Gastrocnemius medialis (tissue), 4 donors: ENCODE measurements at regions not wholly inside any gene's neighbourhood (a gene's known extent, or its start where the extent isn't known, plus 50 kb on each side); places are given as distances from the start of the nearest gene placed in this dataset.

Experiments
- ATAC-seq, 2 donors: fragments of 150-250 bp; one replicate each; pipeline ENCODE4 v1.9.1; 2016
- DNase-seq, 2 donors: peaks; one replicate each; pipeline ENCODE4 v3.0.0-alpha.2; 2019
- H3K27ac ChIP-seq, 4 donors: fragments of 200-600 bp; sonication (generic); 1 replicate in 1 of 4; 2 replicates in 3 of 4; pipeline ENCODE4 v1.5.1; 2016 to 2018; ENCODE audit warnings: mild to moderate bottlenecking in 2 of 4, moderate library complexity in 1 of 4
- H3K27me3 ChIP-seq, 3 donors: fragments of 200-600 bp; sonication (generic) in 2 of 3; 1 replicate in 1 of 3; 2 replicates in 2 of 3; pipeline versions ENCODE4 v1.5.1 to v1.6.0; 2016 to 2019; ENCODE audit warnings: mild to moderate bottlenecking in 1 of 3, moderate library complexity in 1 of 3
- H3K36me3 ChIP-seq, 2 donors: fragments of 200-600 bp; sonication (generic) in 1 of 2; one replicate each; pipeline ENCODE4 v1.5.1; 2017 to 2018
- H3K4me1 ChIP-seq, 2 donors: fragments of 200-600 bp; sonication (generic) in 1 of 2; one replicate each; pipeline ENCODE4 v1.5.1; 2016 to 2017; ENCODE audit warnings: mild to moderate bottlenecking in 2 of 2
- H3K4me3 ChIP-seq, 4 donors: fragments of 200-600 bp; sonication (generic) in 3 of 4; 1 replicate in 1 of 4; 2 replicates in 3 of 4; pipeline ENCODE4 v1.5.1; 2016 to 2019; ENCODE audit warnings: mild to moderate bottlenecking in 2 of 4
- H3K9me3 ChIP-seq, 3 donors: fragments of 200-600 bp; sonication (generic) in 2 of 3; 1 replicate in 1 of 3; 2 replicates in 2 of 3; pipeline ENCODE4 v1.5.1; 2016 to 2019
- POLR2A ChIP-seq, 2 donors: fragments of 450-650 bp; IDR thresholded peaks; one replicate each; pipeline ENCODE4 v1.6.1; 2017; ENCODE audit warnings: antibody characterized with exemption in 2 of 2, mild to moderate bottlenecking in 2 of 2, moderate library complexity in 2 of 2
- in situ Hi-C, 4 donors: fragments of 200-750 bp; cut with MboI; loops; one replicate each; pipeline versions ENCODE4 v1.15.0 to v1.8.0; 2017; ENCODE audit warnings: low sequenced_read_pairs in 4 of 4
- intact Hi-C: fragments of 100-400 bp; cut with DNase I; formaldehyde crosslinking; loops from one replicate; pipeline ENCODE4 v1.15.1; 2023; ENCODE audit warnings: low total_unique reads
- TF ChIP-seq, protein P1 (sequence below), 5 experiments: fragments of 450-650 bp in 3 of 5; fragments of 200-600 bp in 2 of 5; sonication (generic) in 2 of 5; IDR thresholded peaks in 4 of 5; conservative IDR thresholded peaks in 1 of 5; 1 replicate in 4 of 5; 2 replicates in 1 of 5; pipeline ENCODE4 v1.5.1; 2016 to 2019; ENCODE audit warnings: antibody characterized with exemption in 5 of 5, mild to moderate bottlenecking in 3 of 5, moderate library complexity in 3 of 5

DNA sequence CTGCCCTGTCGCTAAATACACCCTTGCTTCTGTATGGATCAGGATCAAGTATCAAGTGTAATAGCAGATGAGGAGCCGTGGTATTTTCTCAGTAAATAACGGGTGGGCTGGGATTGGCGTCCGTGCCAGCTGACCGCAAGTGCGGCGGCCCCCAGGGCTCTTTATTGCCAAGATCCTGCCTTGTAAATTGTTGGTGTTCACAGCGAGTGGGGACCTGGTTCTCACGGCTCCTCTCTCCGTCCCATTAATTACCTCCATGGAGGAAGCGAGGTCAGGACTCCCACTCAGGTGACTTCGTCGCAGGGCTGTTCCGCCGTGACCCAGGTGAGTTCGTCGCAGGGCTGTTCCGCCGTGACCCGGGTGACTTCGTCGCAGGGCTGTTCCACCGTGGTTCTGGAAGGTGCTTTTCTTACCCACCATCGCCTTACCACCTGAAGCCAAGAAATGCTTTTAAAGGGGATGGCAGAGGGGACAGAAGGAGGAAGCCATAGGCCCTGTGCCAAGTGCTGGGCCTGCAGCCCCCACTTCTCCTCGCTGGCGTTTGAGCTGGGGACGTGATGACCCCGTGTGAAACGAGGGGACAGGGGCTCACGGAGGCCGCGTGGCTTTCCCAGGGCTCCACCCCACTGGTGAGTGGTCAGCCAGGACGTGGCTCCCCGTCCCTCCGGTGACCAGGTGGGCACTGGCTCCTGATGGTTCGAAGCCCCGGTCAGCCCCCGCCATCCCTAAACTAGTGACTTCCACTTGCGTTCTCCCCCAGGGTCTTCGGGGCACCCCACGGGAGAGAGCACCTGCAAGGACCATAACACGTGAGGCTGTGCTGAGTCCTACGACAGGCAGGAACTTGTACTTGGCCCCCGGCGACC is 118.4 kb downstream of the TWIST2 start:
- DNase-seq (no peak), ATAC-seq (no peak)
- in situ Hi-C loops: loop anchor here in 1 of 4 donors (25.0 kb wide), 1 partner anchor 604 kb away; no protein-coding TSS in a partner anchor
- TF ChIP-seq, protein P1, sequence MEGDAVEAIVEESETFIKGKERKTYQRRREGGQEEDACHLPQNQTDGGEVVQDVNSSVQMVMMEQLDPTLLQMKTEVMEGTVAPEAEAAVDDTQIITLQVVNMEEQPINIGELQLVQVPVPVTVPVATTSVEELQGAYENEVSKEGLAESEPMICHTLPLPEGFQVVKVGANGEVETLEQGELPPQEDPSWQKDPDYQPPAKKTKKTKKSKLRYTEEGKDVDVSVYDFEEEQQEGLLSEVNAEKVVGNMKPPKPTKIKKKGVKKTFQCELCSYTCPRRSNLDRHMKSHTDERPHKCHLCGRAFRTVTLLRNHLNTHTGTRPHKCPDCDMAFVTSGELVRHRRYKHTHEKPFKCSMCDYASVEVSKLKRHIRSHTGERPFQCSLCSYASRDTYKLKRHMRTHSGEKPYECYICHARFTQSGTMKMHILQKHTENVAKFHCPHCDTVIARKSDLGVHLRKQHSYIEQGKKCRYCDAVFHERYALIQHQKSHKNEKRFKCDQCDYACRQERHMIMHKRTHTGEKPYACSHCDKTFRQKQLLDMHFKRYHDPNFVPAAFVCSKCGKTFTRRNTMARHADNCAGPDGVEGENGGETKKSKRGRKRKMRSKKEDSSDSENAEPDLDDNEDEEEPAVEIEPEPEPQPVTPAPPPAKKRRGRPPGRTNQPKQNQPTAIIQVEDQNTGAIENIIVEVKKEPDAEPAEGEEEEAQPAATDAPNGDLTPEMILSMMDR (IDR thresholded peaks at IDR 0.05 in 4 of 5, conservative IDR thresholded peaks at IDR 0.05 in 1 of 5): no peak
- Histone ChIP-seq H3K4me3 (no peak overlapping the region), H3K4me1 (no peaks in the 10 kb centered on the region), H3K27ac (no peak overlapping the region), H3K36me3 (no peaks in the 10 kb centered on the region), H3K27me3 (peaks cover 4 to 13% (median 12%) of the 10 kb centered on the region in 3 donors), H3K9me3 (no peaks in the 10 kb centered on the region)
- intact Hi-C loops: no loop called here

DNA sequence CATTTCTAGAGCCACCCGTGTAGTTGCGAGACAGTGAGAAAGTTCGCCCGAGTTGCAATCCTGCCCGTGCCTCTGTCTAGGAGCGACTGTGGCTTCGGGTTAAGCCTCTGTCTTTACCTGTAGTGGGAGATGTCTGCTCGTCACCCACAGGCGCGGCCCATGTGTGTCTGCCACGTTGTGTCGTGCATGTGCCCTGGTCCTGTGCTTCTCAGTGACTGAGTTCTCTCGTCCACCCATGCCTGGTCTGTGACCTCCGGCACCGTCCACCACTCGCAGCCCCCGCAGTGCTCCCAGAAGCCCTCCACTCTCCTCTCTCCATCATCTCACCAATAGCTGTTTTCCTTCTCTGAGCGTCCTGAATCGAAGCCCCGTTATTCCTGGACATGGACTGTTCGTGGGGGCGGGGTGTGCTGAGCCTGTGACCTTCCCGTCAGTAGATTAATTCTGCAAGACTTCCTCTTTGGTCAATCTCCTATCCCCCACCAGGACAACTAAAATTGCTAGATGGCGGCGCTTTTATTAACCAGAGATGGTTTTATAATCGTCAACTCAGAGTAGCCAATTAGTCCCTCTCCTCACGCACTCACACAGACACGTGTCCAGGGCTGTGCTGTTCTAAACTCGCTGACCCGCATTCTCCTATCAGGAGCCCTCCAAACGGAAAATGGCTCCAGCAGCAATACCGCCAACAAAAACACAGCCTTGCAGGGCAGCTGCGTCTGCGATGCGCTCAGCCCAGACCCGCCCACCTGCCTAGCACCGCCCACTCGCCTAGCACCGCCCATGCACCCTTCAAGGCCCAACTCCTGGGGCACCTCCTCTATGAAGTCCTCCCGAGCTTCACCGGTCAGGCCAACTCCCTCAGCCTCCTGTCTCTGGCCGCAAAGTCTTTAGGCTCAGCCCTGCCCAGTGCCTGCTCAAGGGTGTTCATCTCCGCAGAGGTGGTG is 119.4 kb downstream of the TWIST2 start:
- no peak for DNase-seq
- TF ChIP-seq, protein P1 (IDR thresholded peaks at IDR 0.05 in 4 of 5, conservative IDR thresholded peaks at IDR 0.05 in 1 of 5): no peak
- no peak for TF ChIP-seq POLR2A (IDR thresholded peaks at IDR 0.05)
- H3K4me1 ChIP-seq: no peaks in the 10 kb centered on the region
- in situ Hi-C loops: loop anchor here in 1 of 4 donors (25.0 kb wide), 1 partner anchor 605 kb away; no protein-coding TSS in a partner anchor
- intact Hi-C loops: no loop called here
- H3K27ac ChIP-seq: no peak overlapping the region
- H3K9me3 ChIP-seq: no peaks in the 10 kb centered on the region
- peaks cover 4 to 17% (median 12%) of the 10 kb centered on the region in 3 donors for H3K27me3 ChIP-seq
- H3K4me3 ChIP-seq: no peak overlapping the region
- no peak for ATAC-seq
- H3K36me3 ChIP-seq: no peaks in the 10 kb centered on the region

DNA sequence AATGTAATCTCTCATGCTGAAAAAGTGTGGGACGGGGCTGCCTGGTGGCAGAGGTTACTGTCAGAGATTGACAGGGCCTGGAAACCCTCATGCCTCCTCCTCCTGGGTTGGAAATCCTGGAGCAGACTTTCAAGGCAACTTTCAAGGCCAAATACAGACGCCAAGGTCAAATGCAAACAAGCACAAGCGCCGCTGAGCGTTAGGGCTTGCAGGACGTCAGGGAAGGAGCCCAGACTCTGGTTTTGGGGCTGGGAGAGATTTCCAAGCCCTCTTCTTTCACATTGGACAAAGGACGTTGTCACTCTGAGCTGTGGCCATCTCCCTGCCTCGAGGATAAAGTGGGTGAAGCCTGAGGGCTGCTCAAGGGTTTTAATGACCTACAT is 120.1 kb downstream of the TWIST2 start:
- DNase-seq (no peak), ATAC-seq (no peak)
- Histone ChIP-seq H3K9me3 (no peaks in the 10 kb centered on the region), H3K4me3 (no peak overlapping the region), H3K27ac (no peak overlapping the region), H3K27me3 (peaks cover 4 to 17% (median 16%) of the 10 kb centered on the region in 3 donors), H3K36me3 (no peaks in the 10 kb centered on the region), H3K4me1 (no peaks in the 10 kb centered on the region)
- intact Hi-C loops (no loop called here), in situ Hi-C loops (loop anchor here in 1 of 4 donors (25.0 kb wide), 1 partner anchor 606 kb away; no protein-coding TSS in a partner anchor)
- no peak for TF ChIP-seq POLR2A (IDR thresholded peaks at IDR 0.05)
- TF ChIP-seq, protein P1 (IDR thresholded peaks at IDR 0.05 in 4 of 5, conservative IDR thresholded peaks at IDR 0.05 in 1 of 5): no peak

DNA sequence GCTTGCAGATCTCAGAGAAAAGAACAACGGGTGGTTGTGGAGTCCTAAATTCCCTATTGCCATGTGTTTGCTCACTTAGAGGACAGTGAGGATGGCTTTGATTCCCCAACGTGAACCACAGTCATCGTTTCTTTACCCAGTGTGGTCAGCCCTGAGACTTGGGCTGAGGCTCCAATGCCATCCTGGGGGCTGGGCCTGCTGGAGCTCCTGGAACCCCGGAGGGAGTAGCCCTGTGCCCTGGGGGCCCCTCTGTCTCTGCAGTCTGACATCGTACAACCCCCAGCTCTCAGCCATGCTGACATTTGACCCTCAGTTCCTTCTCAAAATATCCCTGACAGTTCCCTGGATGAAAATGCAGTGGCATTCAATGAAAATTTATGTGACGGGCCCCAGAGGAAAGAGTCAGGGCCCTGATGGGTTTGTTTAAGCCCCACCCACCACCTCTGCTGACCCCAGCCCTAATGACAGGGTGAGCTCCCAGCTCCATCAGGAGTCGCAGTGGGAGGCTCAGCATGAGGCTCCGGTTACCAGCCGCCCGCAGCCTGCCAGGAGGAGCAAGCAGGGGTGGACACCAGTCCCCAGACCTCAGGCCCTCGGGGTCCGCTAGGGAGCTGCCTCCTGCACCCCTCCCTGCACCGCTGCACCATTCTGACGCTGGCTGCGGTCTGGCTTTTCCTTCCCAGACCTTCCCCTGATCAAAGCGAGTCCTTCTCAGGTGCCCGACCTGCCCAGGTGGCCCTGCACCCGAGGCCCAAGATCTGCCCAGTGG is 120.9 kb downstream of the TWIST2 start:
- intact Hi-C loops: no loop called here
- DNase-seq: no peak
- ATAC-seq: no peak
- TF ChIP-seq, protein P1 (IDR thresholded peaks at IDR 0.05 in 4 of 5, conservative IDR thresholded peaks at IDR 0.05 in 1 of 5): no peak
- TF ChIP-seq POLR2A (IDR thresholded peaks at IDR 0.05): no peak
- in situ Hi-C loops: loop anchor here in 1 of 4 donors (25.0 kb wide), 1 partner anchor 606 kb away; no protein-coding TSS in a partner anchor
- H3K27me3 ChIP-seq: peaks cover 4 to 17% (median 16%) of the 10 kb centered on the region in 3 donors
- no peaks in the 10 kb centered on the region for H3K4me1 ChIP-seq
- H3K9me3 ChIP-seq: no peaks in the 10 kb centered on the region
- H3K27ac ChIP-seq: no peak overlapping the region
- H3K4me3 ChIP-seq: no peak overlapping the region
- H3K36me3 ChIP-seq: no peaks in the 10 kb centered on the region
